HG03196 (cell line): ENCODE measurements at regions not wholly inside any gene's neighbourhood (a gene's known extent, or its start where the extent isn't known, plus 50 kb on each side); places are given as distances from the start of the nearest gene placed in this dataset.

ENCODE experiments used
- ATAC-seq: cut with Tn5 transposase; IDR thresholded peaks from one replicate; pipeline ENCODE4 v1.9.1; 2021; ENCODE audit not compliant: unreplicated experiment

DNA sequence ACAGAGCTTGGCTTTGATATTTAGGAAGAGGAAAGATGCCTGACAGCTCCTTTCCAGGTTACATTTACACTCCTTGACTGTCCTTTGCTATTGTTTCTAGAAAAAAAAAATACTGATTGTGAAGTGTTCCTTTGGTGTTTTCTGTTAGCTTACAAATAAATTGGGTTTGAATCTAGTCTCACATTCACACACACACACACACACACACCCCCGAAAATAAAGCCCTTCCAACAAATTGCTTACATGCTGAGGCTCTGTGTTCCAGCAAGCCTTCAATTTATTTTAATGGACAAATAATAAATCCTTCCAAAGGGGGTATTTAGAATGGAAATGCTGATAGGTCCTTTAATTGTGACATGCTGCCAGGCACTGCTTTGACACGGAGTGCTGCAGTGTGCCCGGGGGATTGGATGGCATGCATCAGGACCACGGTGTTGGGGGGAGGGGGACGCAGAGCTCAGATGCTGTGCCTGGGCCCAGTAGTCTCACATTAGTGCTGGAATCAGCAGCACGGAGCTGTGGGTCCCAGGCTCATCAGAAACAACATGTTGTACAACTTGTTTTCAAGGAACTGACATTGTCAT is 199.9 kb downstream of the CD83 start:
- ATAC-seq = no peak

DNA sequence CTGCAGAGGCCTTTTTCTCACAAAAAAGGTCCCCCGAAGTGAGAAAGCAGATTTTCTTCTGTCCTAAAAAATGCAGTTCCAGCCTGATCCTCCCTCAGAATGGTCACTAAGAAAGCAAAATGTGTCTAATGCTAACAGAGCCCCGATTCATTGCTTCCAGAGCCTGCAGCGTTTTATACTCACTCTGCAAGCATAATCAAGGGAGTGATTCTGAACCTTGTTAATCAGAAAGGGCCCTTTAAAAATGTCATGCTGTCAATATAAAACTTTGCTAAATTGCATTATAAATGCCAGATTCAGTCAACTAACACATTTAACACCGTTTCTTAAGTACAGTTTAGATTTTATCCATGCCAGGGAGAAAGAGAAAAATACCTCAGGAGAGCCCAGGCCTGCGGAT is 202.8 kb downstream of the CD83 start:
- no peak for ATAC-seq

DNA sequence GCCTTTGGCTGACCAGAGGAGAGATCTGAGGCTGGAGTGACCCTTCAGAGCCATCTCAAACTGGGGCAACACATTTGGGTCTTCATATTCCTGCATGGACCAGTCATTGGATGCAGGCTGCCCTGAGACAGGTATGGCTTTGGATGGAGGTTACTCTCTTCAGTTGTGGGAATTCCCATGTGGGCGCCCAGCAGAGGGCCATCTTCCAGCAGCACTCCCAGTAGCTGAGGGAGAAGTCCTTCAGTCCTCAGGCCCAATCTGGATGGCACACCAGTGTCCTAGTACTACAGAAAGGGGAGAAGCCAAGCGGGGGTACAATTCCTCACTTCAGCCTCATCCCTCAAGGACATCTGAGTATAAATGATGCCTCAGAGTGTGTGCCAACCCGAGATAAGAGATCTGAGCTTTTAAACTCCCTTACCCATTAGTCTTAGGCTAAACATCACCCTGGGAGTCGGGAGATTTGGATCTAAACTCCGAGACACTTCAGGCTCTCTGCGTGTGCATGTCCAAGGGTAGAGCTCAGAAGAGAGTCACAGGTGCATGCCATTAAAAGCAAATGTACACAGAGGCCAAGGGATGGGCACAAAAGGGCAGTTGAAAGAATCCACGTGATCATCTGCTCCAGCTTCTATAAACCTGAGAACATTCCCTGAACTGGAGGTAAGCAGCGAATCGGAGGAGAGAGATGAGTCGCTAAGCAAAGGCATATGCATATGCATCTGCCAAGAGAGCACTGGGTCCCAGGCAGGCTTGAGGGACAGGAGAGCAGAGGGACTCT is 204.6 kb downstream of the CD83 start:
- no peak for ATAC-seq

DNA sequence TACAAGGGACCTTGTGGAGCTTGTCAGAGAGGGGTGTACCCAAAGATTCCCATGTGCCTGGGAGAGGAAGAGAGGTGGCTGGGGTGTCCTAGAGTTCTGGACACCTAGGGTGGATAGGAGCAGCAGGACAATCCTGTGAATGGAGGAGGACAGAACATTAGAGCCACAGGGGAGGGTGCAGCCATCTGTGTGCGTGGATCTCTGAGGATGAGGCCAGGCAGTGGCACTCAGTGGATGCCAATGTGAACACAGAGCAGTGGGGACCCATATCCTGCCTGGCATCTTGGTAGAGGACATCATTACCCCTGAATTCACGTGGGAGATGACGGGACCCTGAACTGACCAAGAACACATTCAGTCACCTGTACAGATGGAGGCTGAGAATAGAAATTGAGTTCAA is 205.3 kb downstream of the CD83 start:
- no peak for ATAC-seq

DNA sequence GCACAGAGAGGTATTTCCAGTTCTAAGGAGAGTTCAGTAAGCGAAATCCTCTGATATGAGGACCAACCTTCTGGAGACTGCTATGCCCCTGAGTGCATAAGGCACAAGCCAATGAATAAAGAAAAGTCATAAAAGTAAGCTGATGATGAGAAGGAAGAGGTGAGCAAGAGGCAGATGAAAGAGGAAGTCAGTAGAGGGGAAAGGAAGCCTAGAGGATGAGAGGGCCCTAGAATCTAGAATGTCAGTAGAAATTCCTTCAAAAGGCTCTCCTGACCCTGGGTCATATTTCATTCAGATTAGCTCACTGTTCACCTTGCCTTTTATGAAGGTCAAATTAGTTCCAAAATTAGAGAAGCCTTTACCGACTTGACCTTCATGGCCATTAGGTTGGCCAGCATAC is 209.2 kb downstream of the CD83 start:
- no peak for ATAC-seq

DNA sequence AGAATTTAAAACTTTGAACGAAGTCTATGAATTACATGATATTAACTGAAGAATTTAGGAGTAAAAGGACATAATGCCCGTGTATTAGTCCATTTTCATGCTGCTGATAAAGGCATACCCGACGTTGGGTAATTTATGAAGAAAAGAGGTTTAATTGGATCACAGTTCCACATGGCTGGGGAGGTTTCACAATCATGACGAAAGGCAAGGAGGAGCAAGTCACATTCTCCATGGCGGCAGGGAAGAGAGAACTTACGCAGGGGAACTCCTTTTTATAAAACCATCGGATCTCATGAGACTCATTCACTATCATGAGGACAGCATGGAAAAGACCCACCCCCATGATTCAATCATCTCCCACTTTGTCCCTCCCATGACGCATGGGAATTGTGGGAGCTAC is 210.6 kb downstream of the CD83 start:
- ATAC-seq = no peak

DNA sequence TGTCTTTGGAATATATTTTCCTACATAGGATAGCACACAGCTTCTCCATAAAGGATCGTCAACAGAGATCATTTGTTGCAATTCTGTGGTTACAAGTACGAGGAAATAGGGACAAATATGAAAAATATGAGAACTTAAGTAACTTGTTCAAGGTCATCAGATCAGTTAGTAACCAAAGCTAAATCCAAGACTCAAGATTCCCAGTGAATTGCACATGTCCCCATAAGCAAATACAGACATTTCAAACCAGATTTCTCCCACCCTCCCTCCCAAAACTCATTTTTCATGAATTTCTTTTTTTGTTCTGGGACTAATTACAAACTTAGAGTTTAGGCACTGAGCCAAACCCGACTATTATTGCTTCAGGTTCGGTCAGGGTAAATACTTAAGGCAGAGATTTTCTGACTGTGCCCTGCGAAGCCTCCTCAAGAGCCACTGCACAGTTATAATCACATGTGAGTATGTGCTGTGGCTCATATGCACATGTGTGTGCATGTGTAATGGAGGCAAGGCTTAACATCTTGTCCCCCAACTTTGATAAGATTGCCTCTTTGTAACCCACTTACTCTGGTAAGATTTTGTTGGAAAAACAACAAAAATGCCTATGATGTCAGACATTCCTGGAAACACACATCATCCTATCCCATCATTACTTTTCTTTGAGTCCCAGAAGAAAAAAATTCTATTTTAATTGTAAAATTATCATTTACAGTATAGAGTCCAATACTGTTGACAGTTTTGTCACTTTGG is 216.2 kb downstream of the CD83 start:
- ATAC-seq = no peak

DNA sequence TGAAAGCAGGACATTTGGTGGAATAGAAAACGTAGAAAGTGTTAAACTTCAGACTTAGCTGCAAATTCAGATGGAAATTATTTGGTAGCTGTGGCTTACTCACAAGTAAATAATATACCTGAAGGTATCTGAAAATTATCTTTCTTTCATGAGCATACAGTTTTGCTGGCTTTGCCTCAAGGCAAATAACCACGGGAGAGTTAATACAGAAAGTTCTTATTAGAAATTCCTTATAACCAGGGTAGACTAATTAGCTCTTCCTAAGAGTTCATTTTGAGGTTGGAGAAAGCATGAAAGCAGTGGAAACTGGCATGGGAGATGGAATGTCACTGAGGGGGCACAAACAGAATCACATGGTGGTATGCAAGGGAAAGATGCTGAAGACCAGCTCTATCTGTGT is 217.5 kb downstream of the CD83 start:
- ATAC-seq = no peak

DNA sequence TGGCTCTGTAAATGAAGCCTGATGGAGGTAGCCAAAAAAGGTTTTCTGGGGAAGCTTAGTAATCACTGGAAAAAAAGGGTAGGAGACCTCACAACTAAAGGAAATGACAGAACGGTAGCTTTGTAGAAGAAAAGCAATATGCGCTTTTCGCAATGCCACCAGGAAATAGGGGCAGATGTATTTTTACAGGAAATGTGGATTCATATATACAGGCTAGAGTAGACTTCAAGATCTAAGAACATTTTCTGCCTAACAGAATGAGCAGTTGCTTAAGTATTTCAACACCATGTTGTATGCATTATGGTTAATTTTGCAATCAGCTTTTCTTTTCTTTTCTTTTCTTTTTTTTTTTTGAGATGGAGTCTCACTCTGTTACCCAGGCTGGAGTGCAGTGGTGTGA is 219.6 kb downstream of the CD83 start:
- ATAC-seq = no peak

DNA sequence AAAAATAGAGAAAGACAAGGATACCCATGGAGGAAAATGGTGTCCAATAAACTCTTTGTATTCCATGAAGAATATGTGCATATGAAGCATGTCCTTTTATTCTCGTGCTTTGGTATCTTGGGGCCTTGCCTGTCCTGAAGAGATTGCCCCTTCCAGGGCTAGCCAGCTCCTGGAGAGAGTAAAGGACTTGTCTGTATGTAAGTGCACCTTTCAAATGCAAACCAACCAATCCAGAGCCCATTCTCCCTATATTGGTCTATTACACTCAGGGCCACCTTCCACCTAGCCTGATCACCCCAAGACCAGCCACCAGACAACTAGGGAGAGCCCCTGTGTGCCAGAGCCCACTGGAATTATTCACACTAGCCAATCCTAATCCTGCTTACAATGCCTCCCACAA is 221.6 kb downstream of the CD83 start:
- no peak for ATAC-seq

DNA sequence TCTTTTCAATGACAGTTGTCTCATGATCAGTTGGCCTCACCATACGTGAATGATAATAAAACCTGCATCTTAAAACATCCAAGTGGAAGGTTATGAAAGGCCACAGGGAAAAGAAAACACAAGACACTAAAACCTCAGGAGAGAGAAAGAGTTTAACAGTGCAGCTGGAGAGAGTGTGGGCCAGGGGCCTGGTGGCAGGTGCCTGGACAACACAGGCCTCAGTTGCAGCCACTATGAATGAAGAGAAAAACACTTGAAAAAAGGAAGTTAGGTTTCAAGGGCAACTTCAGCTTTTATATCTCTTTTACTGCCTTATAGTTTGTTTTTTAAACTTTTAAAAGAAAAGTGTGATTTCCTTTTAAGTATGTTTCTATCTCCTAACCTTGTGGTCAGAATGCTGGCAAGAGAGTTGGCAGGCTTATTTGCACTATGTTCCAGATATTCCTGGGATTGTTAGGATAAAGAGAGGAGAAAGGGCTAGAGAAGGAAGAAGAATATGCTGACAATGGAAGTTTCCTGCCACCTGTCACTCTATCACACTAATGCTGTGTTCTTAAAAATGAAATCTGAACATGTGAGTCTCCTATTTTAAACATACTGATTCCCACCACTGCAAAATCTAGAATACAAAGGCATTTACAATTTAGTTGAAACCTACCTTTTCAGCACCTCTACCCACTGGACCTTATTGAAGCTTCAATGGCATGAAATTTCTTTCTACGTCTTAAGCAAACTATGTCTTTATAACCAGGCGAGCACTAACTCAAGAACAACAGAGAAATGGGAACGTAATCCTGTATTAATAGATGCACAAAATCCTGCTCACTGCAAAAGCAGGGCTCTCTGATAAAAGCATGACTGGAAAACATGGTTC is 222.4 kb downstream of the CD83 start:
- no peak for ATAC-seq

DNA sequence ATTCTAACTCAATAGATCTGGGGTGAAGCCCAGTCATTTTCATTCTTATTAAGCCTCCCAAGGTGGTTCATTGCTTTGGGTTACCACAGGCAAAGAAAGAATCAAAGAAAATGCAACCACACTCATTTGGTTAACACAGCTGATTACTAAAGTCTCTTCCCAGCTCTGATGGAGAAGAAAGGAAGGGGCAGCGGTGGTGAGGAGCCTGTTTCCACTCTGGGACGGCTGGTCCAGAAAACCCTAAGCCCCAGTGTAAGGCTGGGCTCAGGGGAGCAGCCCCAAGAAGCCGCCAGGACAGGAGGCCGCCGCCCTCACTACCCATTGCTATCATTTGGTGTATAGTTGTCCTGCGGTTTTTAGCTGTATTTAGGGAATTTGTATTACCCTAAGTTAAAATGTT is 226.9 kb downstream of the CD83 start:
- no peak for ATAC-seq

DNA sequence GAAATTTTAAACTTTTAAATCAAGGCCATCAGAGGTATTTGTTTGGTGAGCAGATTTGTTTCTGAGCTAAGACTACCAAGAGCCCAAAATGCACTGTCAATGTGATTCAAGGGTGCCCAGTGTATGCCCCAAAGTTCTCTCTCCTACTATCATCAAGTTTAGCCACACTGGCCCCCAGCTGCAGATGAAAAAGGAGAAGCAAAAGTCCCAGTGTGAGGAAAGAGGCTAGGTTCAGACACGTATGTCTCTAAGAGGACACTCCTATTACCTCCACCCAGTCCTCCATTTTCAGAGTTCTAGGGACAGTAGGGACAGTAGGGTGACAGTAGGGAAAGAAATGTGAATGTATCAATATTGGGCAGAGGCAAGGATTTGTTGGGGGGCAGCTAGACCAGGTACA is 230.8 kb downstream of the CD83 start:
- no peak for ATAC-seq

DNA sequence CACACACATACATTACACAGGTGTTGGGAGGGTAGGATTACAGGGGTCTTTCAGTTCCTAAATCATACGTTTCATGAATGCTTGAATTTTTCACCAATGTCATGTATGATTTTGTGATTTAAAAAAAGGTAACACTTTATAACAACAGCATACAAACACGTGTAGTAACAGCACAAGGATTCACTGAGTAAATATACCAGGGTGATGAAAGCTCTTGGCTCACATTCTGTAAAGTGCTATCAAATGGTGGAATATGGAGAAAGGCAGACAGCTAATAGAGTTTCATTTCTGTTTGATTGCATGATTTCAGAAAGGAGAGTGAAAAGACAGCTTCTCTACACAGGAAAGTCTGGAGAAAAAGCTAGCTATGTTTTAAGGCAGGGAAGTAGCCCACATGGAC is 231.9 kb downstream of the CD83 start:
- ATAC-seq = no peak

DNA sequence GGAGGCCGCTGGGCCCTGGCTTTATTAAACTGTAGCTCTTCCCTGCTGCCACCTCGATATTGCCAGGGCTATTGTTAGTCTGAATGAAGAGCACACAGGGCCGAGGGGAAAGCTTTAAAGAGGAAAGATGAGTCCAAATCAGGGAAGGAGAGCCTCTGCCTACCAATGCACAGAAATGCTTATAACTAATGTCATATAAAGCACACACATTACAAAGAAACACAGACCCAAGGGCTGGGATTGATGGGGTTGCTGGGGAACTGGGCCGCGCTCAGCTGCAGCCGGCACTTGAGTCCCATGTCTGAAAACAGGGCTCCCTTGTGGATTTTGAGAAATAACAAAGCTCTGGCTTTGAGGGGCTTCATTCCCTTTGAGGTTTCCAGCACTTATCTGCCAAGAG is 232.6 kb downstream of the CD83 start:
- ATAC-seq = no peak

DNA sequence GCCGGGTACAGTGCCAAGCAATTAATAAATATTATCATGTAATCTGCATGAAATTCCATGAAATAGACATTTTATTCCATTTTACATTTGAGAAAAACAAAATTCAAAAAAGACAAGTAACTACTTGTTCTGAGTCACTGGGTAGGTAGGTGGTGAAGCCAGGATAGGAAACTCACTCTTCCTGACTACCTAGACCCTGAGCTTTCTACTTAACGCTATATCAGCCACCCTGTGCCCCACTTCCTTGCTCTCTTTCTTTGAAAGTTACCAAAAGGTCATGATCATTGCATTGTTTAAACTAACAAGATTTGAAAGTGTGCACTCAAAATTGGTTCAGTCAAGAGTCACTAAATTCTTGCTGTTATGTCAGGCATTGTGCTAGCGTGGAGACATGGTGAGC is 235.7 kb downstream of the CD83 start:
- no peak for ATAC-seq

DNA sequence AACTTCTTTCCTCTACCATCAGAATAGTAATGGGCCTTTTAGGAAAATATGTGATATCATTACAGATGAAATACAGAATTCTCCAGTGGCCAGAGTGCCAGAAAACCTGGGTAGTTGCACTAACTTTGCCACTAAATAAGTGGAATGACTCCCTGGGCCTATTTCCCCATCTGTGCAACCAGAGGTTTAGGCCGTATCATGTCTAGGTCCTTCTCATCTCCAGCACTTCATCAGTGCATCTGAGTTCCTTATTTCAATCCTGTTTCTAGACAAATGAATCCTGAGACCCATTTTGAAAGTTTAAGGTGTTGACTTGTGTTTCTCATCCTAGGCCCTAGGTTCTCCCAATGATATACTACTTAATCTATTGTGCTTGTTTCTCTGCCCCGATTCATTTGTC is 236.2 kb downstream of the CD83 start:
- no peak for ATAC-seq

DNA sequence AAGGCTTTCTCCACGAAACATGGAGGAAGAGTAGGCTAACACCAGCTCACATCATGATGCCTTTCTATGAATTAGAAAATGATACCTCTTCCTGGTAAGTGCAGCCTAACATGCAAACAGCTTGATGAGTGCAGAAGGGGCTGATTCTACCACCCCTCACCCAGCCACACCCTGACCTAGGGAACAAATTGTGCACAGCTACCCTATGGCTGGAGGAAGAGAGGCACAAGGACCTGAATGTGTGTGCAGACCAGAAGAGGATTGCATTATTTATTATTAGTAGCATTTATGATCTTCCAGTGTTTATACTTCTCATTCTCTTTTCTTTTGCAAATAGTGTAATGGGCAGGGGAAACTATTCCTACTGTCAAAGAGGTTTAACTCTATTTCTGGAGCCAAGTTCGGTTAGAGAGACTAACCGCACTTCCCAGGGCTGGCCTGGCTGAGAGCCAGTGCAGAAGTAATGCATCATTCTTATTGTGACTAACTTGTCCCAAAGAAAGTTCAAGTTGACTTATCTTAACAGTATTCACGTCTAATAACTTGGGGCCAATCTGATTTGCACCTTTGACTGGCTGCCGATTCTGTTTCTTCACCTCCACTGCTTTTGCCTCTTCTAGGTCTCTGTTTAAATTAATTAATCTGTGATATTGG is 237.5 kb downstream of the CD83 start:
- no peak for ATAC-seq

DNA sequence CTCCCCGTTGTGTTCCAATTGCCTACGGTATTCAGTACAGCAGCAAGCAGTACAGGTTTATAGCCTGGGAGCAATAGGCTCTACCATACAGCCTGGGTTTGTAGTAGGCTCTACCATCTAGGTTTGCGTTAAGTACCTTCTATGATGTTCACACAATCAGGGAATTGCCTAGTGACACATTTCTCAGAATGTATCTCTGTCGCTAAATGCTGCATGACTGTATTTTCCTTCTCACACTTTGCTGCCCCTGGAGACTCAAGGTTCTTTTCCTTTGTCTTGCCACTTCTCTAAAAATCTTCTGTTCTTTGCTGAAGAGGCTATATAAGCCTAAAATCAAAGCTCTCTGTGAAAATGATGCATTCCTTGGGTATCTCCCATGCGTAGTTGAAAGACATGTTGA is 241.9 kb downstream of the CD83 start:
- no peak for ATAC-seq

DNA sequence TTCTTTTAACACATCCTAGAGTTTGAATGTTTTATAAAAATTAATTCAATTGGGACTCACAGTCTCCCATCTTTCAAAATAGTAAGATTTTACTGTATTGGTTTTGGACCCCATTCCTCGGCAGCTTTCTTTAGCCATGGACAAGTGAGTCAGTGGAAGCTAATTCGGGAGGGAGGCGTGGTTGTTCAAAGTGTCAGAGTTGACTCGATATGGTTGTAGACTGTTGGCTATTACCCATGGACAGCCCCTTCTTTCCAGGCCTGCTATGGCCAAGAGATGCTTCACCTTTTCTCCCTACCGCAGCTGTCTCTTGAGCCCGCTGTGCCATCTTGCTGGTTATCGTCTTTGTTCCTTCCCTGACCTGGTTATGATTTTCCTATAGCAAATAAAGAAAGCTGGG is 243.0 kb downstream of the CD83 start:
- ATAC-seq = no peak

DNA sequence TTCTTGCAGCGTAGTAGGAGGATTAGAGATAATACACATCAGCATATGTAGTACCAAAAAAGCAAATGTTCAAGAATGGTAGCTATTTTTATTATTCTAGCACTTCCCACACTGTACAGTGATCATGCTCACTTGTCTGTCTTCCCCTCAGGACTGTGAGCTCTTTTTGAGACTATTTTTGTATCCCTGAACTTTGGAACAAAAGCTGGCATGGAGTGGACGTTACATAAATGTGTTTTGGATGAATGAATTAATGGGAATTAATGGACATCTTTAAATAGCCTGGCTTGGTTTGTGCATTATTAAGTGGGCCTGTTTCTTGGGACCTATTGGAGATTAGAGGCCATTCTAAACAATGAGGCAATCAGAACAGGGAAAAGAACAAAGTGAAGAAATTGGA is 243.7 kb downstream of the CD83 start:
- ATAC-seq = no peak
